Upper lobe of left lung (tissue), 4 donors: ENCODE measurements at regions not wholly inside any gene's neighbourhood (a gene's known extent, or its start where the extent isn't known, plus 50 kb on each side); places are given as distances from the start of the nearest gene placed in this dataset.

Source experiments
- EP300 ChIP-seq, 4 donors: sonication (generic); formaldehyde crosslinking; IDR thresholded peaks; one replicate each; pipeline ENCODE4 v1.5.1; 2017; ENCODE audit warnings: antibody characterized with exemption in 4 of 4, control low read depth in 2 of 4
- POLR2AphosphoS5 ChIP-seq, 2 donors: sonication (generic); formaldehyde crosslinking; IDR thresholded peaks; one replicate each; pipeline ENCODE4 v1.5.1; 2017; ENCODE audit warnings: antibody characterized with exemption in 2 of 2
- TF ChIP-seq, protein P1 (sequence below), 6 experiments: fragments of 450-650 bp in 4 of 6; fragments of 200-600 bp in 2 of 6; sonication (generic) in 2 of 6; IDR thresholded peaks; one replicate each; pipeline ENCODE4 v1.5.1; 2016 to 2019; ENCODE audit warnings: antibody characterized with exemption in 6 of 6

DNA sequence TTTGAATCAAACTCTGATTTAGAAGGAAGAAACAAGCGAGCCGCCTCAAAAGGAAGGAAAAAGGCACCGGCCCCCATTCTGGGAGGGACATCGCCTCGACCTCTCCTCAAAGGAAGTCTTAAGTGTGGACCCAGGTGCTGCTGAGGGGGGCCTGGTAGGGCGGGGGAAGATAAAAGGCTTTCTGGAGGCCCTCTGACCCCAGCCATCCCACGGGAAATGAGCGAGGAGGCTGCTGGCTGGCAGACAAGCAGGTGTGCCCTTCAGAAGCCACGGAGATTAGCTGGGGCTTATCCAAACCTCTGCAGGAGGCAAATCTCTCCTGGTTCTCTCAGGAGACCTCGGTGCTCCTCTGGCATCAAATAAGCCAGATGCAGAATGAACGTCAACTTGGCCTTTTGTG lies 171.4 kb upstream of the BLID start:
- TF ChIP-seq, protein P1, sequence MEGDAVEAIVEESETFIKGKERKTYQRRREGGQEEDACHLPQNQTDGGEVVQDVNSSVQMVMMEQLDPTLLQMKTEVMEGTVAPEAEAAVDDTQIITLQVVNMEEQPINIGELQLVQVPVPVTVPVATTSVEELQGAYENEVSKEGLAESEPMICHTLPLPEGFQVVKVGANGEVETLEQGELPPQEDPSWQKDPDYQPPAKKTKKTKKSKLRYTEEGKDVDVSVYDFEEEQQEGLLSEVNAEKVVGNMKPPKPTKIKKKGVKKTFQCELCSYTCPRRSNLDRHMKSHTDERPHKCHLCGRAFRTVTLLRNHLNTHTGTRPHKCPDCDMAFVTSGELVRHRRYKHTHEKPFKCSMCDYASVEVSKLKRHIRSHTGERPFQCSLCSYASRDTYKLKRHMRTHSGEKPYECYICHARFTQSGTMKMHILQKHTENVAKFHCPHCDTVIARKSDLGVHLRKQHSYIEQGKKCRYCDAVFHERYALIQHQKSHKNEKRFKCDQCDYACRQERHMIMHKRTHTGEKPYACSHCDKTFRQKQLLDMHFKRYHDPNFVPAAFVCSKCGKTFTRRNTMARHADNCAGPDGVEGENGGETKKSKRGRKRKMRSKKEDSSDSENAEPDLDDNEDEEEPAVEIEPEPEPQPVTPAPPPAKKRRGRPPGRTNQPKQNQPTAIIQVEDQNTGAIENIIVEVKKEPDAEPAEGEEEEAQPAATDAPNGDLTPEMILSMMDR (IDR thresholded peaks at IDR 0.05) = no peak
- TF ChIP-seq POLR2AphosphoS5 (IDR thresholded peaks at IDR 0.05) (no peak), EP300 (IDR thresholded peaks at IDR 0.05) (no peak)
